Muscle layer of colon (tissue), 2 donors: ENCODE measurements at regions not wholly inside any gene's neighbourhood (a gene's known extent, or its start where the extent isn't known, plus 50 kb on each side); places are given as distances from the start of the nearest gene placed in this dataset.
"Not testable (repeated sequence)": the region's sequence is repeated elsewhere in the genome, so short reads cannot be mapped to it uniquely, and the experiment has no call there.

Experiments
- H3K27ac ChIP-seq: one replicate; pipeline ENCODE4 v1.7.0; 2013; ENCODE audit warnings: low read depth, mild to moderate bottlenecking, low read length, moderate library complexity
- H3K27me3 ChIP-seq, 2 donors: one replicate each; pipeline ENCODE4 v1.7.0; 2013; ENCODE audit warnings: low read length in 2 of 2, mild to moderate bottlenecking in 2 of 2; ENCODE audit not compliant: insufficient read depth in 2 of 2, control insufficient read depth in 1 of 2
- H3K36me3 ChIP-seq: one replicate; pipeline ENCODE4 v1.7.0; 2013; ENCODE audit warnings: mild to moderate bottlenecking, low read length; ENCODE audit not compliant: insufficient read depth
- H3K4me1 ChIP-seq: one replicate; pipeline ENCODE4 v1.7.0; 2013; ENCODE audit warnings: mild to moderate bottlenecking, low read length; ENCODE audit not compliant: insufficient read depth
- H3K4me3 ChIP-seq, 2 donors: one replicate each; pipeline ENCODE4 v1.7.0; 2013; ENCODE audit warnings: low read length in 2 of 2, low read depth in 1 of 2, mild to moderate bottlenecking in 1 of 2, moderate library complexity in 1 of 2
- H3K9ac ChIP-seq: one replicate; pipeline ENCODE4 v1.7.0; 2013; ENCODE audit warnings: low read length
- H3K9me3 ChIP-seq: one replicate; pipeline ENCODE4 v1.7.0; 2013; ENCODE audit warnings: mild to moderate bottlenecking, low read length
- donor health status: abdominal sarcoma.
- donor health status: Adenocarcinoma of cecum.

DNA sequence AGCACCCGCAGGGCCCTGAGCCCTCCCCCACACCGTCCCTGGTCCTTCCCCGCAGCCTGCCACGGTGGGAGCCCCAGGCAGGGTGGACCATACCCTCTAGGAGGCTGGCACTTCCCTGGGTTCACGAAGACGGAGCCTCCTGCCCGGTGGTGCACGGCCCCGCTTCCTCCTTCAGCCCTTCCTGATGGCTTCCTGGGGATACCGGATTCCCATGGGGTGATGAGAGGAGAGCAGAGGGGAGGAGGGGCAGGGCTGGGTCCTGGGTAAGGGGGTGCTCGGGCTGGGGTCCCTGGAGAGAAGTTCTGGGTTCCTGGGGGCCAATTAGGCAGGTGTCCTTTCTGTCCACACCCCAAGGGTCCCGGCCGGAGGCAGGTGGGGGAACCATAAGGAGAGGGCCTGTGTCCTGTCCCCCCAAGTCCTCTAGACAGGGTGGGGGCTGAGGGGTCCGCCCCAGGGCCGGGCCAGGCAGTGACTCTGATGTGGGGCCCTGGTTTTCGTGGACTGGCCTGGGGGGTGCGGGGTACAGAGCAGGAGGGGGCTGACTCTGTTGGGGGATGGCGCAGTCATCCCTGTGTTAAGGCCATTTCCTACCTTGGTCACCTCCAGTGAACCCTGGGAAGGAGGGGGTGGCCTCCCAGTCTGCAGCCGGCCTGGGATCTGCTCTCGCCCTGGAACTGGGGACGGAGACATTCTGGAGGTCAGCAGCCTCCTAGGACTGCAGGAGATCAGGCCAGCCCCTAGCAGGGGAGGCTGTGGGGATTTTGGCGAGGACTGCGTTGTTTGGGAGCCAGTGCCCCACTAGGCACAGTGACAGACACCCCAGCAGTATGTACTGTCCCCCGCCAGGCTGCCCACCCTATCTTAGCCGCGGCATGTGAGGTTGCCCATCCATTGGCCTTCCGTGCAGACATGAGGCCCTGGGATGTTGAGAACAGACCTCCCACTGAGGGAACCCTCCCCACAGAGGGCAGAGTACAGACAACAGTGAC is 366.4 kb downstream of the TMEM121 start:
- H3K27ac ChIP-seq, H3K9ac ChIP-seq, H3K9me3 ChIP-seq, H3K36me3 ChIP-seq, H3K4me1 ChIP-seq, H3K4me3 ChIP-seq, H3K27me3 ChIP-seq: not testable (repeated sequence)

DNA sequence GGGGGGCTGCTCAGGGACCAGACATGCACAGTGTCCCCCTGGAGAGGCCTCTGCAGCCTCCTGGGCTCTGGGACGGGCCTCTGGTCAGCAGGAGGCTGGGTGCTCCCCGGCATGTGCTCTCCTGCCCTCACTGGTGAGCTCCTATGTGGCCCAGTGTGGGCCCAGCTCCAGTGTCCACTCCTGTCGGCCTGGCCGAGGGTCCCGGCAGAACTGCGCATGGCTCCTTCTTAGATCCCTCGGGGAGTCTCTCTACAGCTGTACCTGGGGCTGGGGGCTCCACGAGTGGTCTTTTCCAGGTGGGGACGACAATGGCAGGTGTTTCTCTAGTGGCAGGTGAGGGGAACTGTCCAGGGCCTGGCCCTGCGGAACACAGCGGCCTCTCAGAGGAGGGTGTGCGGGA is 367.3 kb downstream of the TMEM121 start:
- not testable (repeated sequence) for H3K36me3 ChIP-seq, H3K9ac ChIP-seq, H3K27ac ChIP-seq, H3K4me3 ChIP-seq, H3K9me3 ChIP-seq, H3K4me1 ChIP-seq, H3K27me3 ChIP-seq

DNA sequence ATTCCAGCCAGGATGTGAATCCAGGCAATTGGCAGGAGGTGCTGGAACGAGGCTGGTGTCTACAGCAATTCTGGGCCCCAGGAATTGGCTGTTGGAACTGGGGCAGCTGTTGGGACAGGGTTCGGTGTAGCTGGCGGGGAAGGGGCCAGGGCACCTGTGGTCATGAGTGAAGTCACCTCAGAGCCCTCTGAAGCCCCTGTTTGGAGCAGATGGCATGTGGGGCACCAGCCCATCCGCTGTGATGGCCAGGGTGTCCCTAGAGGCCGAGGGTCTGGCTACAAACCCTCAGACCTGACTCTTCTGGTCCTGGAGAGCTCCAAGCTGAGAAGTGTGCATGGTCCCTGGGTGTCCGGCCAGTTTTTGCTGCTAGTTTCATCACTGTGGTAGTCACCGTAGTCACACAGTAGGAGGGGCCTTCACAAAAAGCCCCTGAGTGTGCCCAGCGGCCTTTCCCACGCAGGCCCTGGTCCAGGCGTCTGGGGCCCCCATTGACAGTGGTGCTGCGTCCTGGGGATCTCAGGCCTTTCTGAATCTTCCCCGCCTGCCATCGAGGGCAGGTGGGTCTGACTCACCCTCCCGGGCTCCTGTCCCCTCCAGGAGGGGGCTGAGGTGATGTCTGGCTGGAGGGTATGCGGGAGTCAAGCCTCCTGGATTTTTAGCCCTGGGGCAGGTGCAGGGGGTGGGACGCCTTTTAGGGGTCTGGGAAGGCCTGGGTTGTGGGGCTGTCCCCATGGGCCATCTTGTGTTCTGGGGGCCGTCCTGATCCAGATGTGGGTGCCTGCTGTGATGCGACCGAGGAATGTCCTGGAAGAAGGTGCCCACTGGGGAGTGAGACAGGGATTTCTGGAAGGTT is 368.0 kb downstream of the TMEM121 start:
- H3K4me1 ChIP-seq = no peaks in the 10 kb centered on the region
- no peak overlapping the region for H3K9ac ChIP-seq
- no peak overlapping the region for H3K27ac ChIP-seq
- H3K9me3 ChIP-seq = no peaks in the 10 kb centered on the region
- no peaks in the 10 kb centered on the region for H3K27me3 ChIP-seq
- H3K36me3 ChIP-seq = no peaks in the 10 kb centered on the region
- no peak overlapping the region for H3K4me3 ChIP-seq

DNA sequence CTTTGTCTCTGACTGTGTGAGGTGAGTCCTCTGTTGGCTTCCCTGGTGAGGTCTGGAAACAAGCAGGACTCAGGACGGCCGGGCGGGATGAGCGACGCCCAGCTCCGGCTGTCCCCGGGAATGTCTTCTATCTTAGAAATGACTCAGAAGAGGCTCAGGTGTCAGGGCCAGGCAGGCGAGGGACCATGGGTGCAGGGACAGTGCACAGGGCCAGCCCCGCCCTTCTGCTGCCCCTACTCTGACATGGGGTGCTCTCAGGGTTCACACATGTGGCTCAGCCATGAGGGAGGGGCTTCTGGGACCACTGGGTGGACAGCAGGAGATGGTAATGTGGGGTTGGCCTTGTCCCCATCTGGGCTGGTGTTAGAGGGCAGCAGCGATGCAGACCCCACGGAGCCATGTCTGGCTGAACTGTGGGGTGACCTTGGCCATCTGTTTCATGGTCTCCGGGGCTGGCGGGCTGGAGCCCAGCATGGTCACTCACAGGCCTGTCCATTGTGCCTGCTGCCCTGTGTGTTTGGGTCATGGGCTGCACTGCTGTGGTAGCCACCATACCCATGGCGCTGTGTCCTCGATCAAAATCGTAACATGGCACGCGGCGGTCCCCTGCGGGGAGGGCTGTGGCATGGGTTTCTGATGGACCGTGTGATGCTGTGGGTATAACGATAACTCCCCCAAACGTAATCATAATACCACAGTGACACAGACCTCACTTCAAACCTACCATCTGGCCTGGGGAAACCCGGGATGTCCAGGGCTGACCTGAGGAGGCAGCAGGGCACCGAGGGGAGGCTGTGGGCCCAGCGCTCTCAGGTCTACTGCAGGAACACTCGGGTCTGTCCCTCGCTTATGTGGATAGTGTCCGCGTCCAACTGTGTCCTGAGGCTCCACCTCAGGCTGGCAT is 368.8 kb downstream of the TMEM121 start:
- H3K9me3 ChIP-seq = no peaks in the 10 kb centered on the region

DNA sequence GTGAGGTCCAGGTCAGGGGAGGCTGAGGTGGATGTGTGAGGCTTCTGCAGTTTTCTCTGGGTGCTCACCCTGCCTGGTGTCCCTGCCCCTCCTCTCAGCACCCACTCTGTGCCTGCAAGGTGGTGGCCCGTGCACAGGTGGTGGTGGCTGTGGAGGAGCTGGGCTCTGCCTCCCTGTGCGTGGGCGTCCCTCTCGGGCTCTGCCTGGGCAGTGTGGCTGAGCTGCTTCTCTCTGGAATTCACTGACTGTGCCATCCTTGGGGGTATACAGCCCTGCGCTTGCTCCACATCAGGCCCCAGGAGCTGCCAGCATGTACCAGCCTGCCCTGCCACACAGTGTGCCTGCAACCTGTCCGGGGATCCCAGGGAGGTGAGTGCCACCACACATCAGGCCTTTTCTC is 369.8 kb downstream of the TMEM121 start:
- H3K4me3 ChIP-seq, H3K36me3 ChIP-seq, H3K9me3 ChIP-seq, H3K27ac ChIP-seq, H3K9ac ChIP-seq, H3K27me3 ChIP-seq, H3K4me1 ChIP-seq: not testable (repeated sequence)

More for the DNA sequence above, 368.8 kb downstream of the TMEM121 start:
- H3K27me3 ChIP-seq = no peaks in the 10 kb centered on the region
- H3K36me3 ChIP-seq = no peaks in the 10 kb centered on the region
- H3K4me3 ChIP-seq = no peak overlapping the region
- H3K4me1 ChIP-seq = no peaks in the 10 kb centered on the region
- no peak overlapping the region for H3K27ac ChIP-seq
- H3K9ac ChIP-seq = no peak overlapping the region

DNA sequence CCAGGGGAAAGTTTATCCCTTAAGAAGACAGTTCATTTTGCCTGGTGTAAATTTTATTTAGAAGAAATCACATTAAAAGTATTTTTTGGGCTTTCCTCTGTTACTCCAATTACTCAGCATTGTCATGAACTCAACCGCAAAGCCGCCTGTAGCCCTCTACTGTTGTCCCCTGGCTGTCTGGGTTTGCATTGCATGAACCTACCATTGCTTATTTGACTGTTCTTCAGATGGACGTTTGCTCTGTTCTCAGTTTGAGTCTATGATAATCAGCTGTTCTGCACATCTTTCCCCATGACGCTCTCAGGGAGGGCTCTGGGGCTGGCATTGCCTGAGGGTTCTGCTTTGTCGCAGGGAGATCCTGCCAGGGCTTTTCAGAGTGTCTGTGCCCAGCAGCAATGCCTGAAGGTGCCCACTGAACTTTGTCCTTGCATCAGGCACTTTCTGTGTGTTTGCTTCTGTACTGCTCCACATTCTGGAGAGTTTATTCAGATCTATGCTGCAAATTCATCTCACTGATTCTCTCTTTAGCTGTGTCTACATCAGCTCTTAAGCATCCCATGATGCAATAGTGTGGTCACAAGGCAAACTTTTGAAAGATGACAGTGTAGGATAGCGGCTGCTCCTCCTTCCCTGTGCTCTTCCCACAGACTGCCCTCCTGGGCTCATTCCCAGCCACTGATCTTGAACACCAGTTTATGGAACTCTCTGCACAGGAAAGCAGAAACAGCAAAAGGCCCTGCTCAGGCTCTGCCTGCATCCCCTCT is 370.8 kb downstream of the TMEM121 start:
- H3K9me3 ChIP-seq, H3K9ac ChIP-seq, H3K27me3 ChIP-seq, H3K27ac ChIP-seq, H3K36me3 ChIP-seq, H3K4me3 ChIP-seq, H3K4me1 ChIP-seq: not testable (repeated sequence)

DNA sequence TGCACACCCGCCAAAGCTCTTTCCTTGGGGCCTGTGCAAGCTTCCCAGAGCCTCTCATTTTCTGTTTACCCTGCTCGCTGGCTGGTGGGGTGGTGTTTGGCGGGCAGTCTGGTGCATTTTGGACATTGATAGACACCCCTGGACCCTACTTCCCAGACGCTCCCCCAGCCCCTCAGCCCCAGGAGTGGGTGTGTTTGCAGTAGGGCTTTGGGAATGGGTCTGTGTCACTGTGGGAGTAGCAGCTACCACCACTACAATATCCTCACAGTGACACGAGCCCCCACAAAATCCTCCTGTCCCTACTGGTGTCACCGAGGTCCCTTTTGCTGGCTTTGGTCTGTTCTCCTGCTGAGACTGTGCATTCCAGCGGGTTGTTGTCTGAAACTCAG is 371.3 kb downstream of the TMEM121 start:
- Histone ChIP-seq H3K9me3 (no peaks in the 10 kb centered on the region), H3K9ac (no peak overlapping the region), H3K4me3 (no peak overlapping the region), H3K36me3 (no peaks in the 10 kb centered on the region), H3K27me3 (no peaks in the 10 kb centered on the region), H3K4me1 (no peaks in the 10 kb centered on the region), H3K27ac (no peak overlapping the region)

DNA sequence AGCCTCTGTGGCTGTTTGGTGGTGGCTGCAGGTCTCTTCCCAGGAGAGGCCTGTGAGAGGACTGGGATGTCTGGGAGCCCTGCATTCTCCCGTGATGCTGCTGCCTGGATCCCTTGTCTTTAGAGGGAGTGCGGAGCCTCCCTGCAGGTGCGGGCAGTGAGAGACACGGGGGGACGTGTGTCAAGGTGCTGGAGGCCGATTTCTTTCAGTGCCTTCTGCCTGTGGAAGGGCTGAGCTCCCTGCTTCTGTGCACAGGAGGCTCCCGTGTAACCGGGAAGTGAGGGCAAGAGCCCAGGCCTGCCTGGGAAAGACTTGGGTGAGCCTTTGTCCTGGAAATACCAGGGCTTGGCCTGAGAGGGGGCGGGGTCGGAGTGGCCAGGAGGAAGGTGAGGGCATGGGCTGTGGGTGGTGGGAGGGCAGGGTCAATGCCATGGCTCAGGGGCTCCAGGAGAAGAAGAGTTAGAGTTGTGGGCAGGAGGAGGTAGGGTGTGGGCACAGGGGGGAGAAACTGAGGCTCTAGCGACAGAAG is 372.2 kb downstream of the TMEM121 start:
- Histone ChIP-seq H3K9me3 (no peaks in the 10 kb centered on the region), H3K27ac (no peak overlapping the region), H3K9ac (no peak overlapping the region), H3K4me3 (no peak overlapping the region), H3K4me1 (no peaks in the 10 kb centered on the region), H3K27me3 (no peaks in the 10 kb centered on the region), H3K36me3 (no peaks in the 10 kb centered on the region)

DNA sequence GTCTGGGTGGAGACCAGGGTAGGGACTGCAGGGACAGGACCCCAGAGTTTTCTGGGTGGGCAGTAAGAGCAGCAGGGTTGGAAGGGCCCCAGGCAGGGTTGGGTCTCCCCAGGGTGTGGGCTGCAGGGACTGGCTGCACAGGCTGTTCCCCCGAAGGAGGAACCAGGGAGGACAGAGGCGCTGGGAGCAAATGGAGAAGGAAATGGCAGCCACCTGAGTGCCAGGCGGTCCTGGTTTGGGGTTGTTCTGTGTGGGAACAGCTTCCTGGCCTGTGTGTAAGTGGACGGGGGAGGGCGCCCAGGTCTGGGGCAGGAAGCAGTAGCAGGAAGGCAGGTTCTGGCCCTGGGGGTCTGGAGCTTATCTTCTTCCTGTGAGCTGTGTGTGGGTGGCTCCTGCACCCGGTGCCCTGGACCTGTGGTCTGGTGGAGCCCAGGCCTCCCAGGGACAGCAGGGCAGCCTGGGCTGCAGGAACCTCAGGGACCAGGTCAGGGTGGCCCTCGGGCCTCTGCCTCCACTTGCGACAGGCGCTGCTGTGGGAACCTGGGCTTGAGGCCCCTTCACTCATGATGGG is 372.8 kb downstream of the TMEM121 start:
- Histone ChIP-seq H3K4me3 (no peak overlapping the region), H3K9me3 (no peaks in the 10 kb centered on the region), H3K9ac (no peak overlapping the region), H3K27me3 (no peaks in the 10 kb centered on the region), H3K27ac (no peak overlapping the region), H3K36me3 (no peaks in the 10 kb centered on the region), H3K4me1 (no peaks in the 10 kb centered on the region)

DNA sequence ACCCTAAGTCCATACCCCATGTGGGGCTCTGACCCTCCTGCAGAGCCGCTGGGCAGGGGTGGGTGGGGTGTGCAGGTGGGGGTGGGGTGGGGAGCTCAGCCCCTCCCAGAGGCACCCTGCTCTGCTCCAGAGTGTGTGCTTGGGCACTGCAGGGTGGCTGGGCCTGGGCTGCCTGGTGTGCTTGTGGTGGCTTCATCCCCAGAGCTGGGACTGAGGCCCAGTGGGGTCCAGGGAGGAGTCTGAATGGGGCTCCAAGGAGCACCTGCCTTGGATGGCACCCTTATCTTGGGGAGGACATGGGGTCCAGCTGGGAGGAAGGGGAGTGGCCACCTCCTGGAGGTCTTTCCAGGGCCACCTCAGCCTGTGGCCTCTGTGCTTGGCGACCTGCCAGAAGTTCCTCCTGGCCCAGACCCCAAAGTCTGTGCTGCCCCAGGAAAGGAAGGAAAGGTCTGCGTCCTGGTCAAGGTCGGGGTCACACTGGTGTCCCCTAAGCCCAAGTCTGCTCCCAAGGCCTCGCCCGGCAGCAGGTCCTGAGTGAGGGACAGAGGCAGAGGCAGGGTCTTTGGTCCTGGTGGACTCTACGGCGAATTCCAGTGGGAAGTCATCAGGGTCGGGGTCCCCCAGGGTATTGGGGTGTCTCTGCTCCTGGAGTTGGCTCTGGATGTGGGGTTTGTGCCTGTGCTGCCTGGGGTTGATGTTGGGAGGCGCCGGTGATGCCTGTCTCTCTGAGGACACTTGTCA is 373.4 kb downstream of the TMEM121 start:
- Histone ChIP-seq H3K4me1 (no peaks in the 10 kb centered on the region), H3K4me3 (no peak overlapping the region), H3K27ac (no peak overlapping the region), H3K9me3 (no peaks in the 10 kb centered on the region), H3K27me3 (no peaks in the 10 kb centered on the region), H3K9ac (no peak overlapping the region), H3K36me3 (no peaks in the 10 kb centered on the region)
